ENCODE measurements at regions not wholly inside any gene's neighbourhood (a gene's known extent, or its start where the extent isn't known, plus 50 kb on each side); places are given as distances from the start of the nearest gene placed in this dataset.

DNA sequence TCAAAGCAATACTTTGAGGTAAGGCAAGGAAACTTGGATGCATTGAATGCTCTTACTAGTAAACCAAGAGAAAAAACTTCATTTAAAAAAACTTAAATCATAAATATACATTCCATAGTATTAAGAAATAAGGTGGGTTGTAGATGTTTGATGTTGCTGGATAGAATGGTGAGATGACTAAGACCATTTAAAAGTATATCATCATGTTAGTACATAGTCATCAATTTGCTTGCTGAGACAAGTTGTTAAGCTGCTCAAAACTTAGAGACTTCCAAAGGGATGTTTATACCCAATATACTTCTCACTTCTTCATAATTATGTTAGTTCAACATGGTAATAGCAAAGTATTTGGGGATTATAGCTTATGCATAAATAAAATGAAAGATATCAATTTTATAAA is 675.5 kb upstream of the MGAT4C start:
- Histone ChIP-seq H3K27me3 (replicated peaks in 2 of 5; ENCODE audit: control insufficient read depth in 4 of 5, insufficient read depth in 5 of 5, low read length in 4 of 5) (no peaks in the 10 kb centered on the region), H3K36me3 (ENCODE audit: control insufficient read depth in 4 of 4, insufficient read depth in 4 of 4, low read length in 3 of 4) (no peaks in the 10 kb centered on the region), H3K27ac (ENCODE audit: insufficient read depth in 1 of 2, low read depth in 1 of 2, low read length in 2 of 2, poor library complexity in 1 of 2, severe bottlenecking in 2 of 2) (no peak overlapping the region), H3K4me1 (ENCODE audit: control extremely low read depth in 1 of 4, control insufficient read depth in 4 of 4, insufficient read depth in 4 of 4, low read length in 3 of 4) (no peaks in the 10 kb centered on the region), H3K4me3 (ENCODE audit: control insufficient read depth in 1 of 7, extremely low read depth in 1 of 7, insufficient read depth in 4 of 7, low read depth in 2 of 7, low read length in 6 of 7) (no peak overlapping the region), H3K9me3 (ENCODE audit: control extremely low read depth in 1 of 5, control insufficient read depth in 4 of 5, insufficient read depth in 2 of 5, low read depth in 1 of 5, low read length in 4 of 5) (no peaks in the 10 kb centered on the region)
- CTCF ChIA-PET = no interaction called here
- POLR2A ChIA-PET = no interaction called here
- DNase-seq = no peak

DNA sequence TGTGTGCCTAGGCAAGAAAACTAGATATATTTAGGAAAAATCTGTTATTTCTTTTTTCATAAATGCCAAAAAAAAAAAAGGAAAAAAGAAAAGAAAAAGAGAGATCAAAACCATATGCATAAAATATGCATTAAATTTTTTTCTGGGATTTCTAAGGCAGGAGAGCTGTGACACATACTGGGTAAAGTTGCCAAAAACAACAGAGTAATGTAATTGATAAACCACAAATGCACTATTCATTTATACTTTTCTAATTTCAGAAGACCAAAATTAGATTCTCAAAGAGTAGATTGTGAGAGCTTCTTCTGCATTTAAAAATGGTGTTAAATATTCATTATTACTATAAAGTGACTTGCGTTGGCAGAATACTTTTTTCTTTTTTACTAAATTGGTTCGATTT is 673.8 kb upstream of the MGAT4C start:
- no peak overlapping the region for H3K27ac ChIP-seq (ENCODE audit: insufficient read depth in 1 of 2, low read depth in 1 of 2, low read length in 2 of 2, poor library complexity in 1 of 2, severe bottlenecking in 2 of 2)
- no peaks in the 10 kb centered on the region for H3K36me3 ChIP-seq (ENCODE audit: control insufficient read depth in 4 of 4, insufficient read depth in 4 of 4, low read length in 3 of 4)
- ChIA-PET CTCF (no interaction called here), POLR2A (no interaction called here)
- no peak for DNase-seq
- no peaks in the 10 kb centered on the region for H3K4me1 ChIP-seq (ENCODE audit: control extremely low read depth in 1 of 4, control insufficient read depth in 4 of 4, insufficient read depth in 4 of 4, low read length in 3 of 4)
- WGBS (ENCODE audit: insufficient coverage) = no CpG with 5 or more reads among the region's 2 CpGs
- no peak overlapping the region for H3K4me3 ChIP-seq (ENCODE audit: control insufficient read depth in 1 of 7, extremely low read depth in 1 of 7, insufficient read depth in 4 of 7, low read depth in 2 of 7, low read length in 6 of 7)
- no peaks in the 10 kb centered on the region for H3K27me3 ChIP-seq (replicated peaks in 2 of 5; ENCODE audit: control insufficient read depth in 4 of 5, insufficient read depth in 5 of 5, low read length in 4 of 5)
- H3K9me3 ChIP-seq (ENCODE audit: control extremely low read depth in 1 of 5, control insufficient read depth in 4 of 5, insufficient read depth in 2 of 5, low read depth in 1 of 5, low read length in 4 of 5) = no peaks in the 10 kb centered on the region

DNA sequence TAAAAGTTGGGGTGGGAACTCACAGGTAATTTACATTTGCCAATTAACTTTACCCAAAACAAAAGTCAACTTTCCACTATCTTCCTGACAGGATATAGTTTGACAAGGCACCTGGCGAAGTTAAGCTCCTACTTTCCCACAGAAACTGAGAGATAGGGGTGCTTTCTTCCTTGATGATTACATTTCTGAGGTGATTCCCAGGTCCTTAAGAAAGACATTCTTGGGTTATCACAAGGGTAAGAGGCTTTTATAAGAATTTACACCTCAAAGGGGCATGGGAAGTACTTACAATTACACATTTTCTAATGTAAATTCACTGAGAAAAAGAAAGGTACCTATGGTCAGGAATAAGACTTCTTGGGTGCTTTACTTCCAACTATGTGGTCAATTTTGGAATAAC is 660.9 kb upstream of the MGAT4C start:
- CTCF ChIA-PET = no interaction called here
- DNase-seq = no peak

DNA sequence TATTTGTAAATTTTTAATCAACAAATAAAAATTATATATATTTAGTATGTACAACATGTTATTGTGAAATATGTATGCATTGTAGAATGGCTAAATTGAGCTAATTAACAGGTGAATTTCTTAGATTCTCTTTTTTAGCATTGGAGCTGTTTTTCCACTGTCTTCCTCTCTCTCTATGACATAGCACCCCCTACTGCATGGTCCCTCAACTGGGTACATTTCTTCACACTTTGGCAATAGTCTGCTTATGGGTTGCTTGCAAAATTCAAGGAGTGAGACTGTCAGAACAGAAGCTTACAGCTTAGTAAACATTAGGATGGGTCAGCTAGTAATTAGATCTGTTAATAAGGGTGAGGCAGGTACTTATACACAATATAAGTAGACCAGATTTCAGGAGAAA is 658.5 kb upstream of the MGAT4C start:
- Histone ChIP-seq H3K36me3 (ENCODE audit: control insufficient read depth in 4 of 4, insufficient read depth in 4 of 4, low read length in 3 of 4) (no peaks in the 10 kb centered on the region), H3K4me3 (ENCODE audit: control insufficient read depth in 1 of 7, extremely low read depth in 1 of 7, insufficient read depth in 4 of 7, low read depth in 2 of 7, low read length in 6 of 7) (no peak overlapping the region), H3K9me3 (ENCODE audit: control extremely low read depth in 1 of 5, control insufficient read depth in 4 of 5, insufficient read depth in 2 of 5, low read depth in 1 of 5, low read length in 4 of 5) (no peaks in the 10 kb centered on the region), H3K4me1 (ENCODE audit: control extremely low read depth in 1 of 4, control insufficient read depth in 4 of 4, insufficient read depth in 4 of 4, low read length in 3 of 4) (no peaks in the 10 kb centered on the region), H3K27me3 (replicated peaks in 2 of 5; ENCODE audit: control insufficient read depth in 4 of 5, insufficient read depth in 5 of 5, low read length in 4 of 5) (no peaks in the 10 kb centered on the region), H3K27ac (ENCODE audit: insufficient read depth in 1 of 2, low read depth in 1 of 2, low read length in 2 of 2, poor library complexity in 1 of 2, severe bottlenecking in 2 of 2) (no peak overlapping the region)
- no peak for DNase-seq
- ChIA-PET POLR2A (no interaction called here), CTCF (no interaction called here)

More for the DNA sequence above, 660.9 kb upstream of the MGAT4C start:
- Histone ChIP-seq H3K27me3 (replicated peaks in 2 of 5; ENCODE audit: control insufficient read depth in 4 of 5, insufficient read depth in 5 of 5, low read length in 4 of 5) (no peaks in the 10 kb centered on the region), H3K9me3 (ENCODE audit: control extremely low read depth in 1 of 5, control insufficient read depth in 4 of 5, insufficient read depth in 2 of 5, low read depth in 1 of 5, low read length in 4 of 5) (no peaks in the 10 kb centered on the region), H3K36me3 (ENCODE audit: control insufficient read depth in 4 of 4, insufficient read depth in 4 of 4, low read length in 3 of 4) (no peaks in the 10 kb centered on the region), H3K4me3 (ENCODE audit: control insufficient read depth in 1 of 7, extremely low read depth in 1 of 7, insufficient read depth in 4 of 7, low read depth in 2 of 7, low read length in 6 of 7) (no peak overlapping the region), H3K27ac (ENCODE audit: insufficient read depth in 1 of 2, low read depth in 1 of 2, low read length in 2 of 2, poor library complexity in 1 of 2, severe bottlenecking in 2 of 2) (no peak overlapping the region), H3K4me1 (ENCODE audit: control extremely low read depth in 1 of 4, control insufficient read depth in 4 of 4, insufficient read depth in 4 of 4, low read length in 3 of 4) (no peaks in the 10 kb centered on the region)
- POLR2A ChIA-PET = no interaction called here
- no CpG with 5 or more reads among the region's 1 CpG for WGBS (ENCODE audit: insufficient coverage)

DNA sequence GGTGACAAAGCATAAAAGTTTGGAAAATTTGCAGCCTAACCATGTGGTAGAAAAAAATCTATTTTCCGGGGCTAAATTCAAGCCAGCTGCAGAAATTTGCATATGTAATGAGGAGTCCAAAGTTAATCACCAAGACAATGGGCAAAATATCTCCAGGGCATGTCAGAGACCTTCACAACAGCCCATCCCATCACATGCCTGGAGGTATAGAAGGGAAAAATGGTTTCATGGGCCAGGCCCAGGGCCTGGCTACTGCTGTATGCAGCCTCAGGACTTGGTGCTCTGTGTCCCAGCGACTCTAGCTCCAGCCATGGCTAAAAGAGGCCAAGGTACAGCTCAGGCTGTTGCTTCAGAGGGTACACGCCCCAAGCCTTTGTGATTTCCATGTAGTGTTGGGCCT is 655.8 kb upstream of the MGAT4C start:
- 96% methylated on average over 3 of the region's 3 CpGs for WGBS (ENCODE audit: insufficient coverage)
- ChIA-PET CTCF (no interaction called here), POLR2A (no interaction called here)
- no peaks in the 10 kb centered on the region for H3K36me3 ChIP-seq (ENCODE audit: control insufficient read depth in 4 of 4, insufficient read depth in 4 of 4, low read length in 3 of 4)
- H3K27me3 ChIP-seq (replicated peaks in 2 of 5; ENCODE audit: control insufficient read depth in 4 of 5, insufficient read depth in 5 of 5, low read length in 4 of 5) = no peaks in the 10 kb centered on the region
- DNase-seq = no peak
- no peak overlapping the region for H3K27ac ChIP-seq (ENCODE audit: insufficient read depth in 1 of 2, low read depth in 1 of 2, low read length in 2 of 2, poor library complexity in 1 of 2, severe bottlenecking in 2 of 2)
- H3K4me3 ChIP-seq (ENCODE audit: control insufficient read depth in 1 of 7, extremely low read depth in 1 of 7, insufficient read depth in 4 of 7, low read depth in 2 of 7, low read length in 6 of 7) = no peak overlapping the region
- no peaks in the 10 kb centered on the region for H3K9me3 ChIP-seq (ENCODE audit: control extremely low read depth in 1 of 5, control insufficient read depth in 4 of 5, insufficient read depth in 2 of 5, low read depth in 1 of 5, low read length in 4 of 5)
- H3K4me1 ChIP-seq (ENCODE audit: control extremely low read depth in 1 of 4, control insufficient read depth in 4 of 4, insufficient read depth in 4 of 4, low read length in 3 of 4) = no peaks in the 10 kb centered on the region

DNA sequence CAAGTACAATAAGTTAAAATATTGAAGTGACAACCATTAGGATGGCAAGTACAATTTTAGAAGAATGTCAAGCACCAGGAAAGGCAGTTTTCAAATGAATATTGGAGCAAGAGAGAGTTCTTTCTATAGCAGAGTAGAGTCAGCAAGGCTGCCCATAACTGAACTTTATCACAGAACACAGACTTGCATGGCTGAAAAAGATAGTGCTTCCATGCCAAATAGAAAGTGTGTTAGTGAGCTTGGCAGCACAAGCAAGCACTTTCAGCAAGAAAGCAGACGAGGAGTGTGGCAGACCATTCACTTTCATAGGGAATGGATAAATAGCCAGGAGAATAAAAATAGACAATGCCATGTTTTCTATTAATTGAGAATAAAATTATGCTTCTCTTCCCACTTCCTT is 647.0 kb upstream of the MGAT4C start:
- no peak overlapping the region for H3K4me3 ChIP-seq (ENCODE audit: control insufficient read depth in 1 of 7, extremely low read depth in 1 of 7, insufficient read depth in 4 of 7, low read depth in 2 of 7, low read length in 6 of 7)
- ChIA-PET CTCF (no interaction called here), POLR2A (no interaction called here)
- peak in 1 of 3 donors; percentile 0 for DNase-seq
- H3K4me1 ChIP-seq (ENCODE audit: control extremely low read depth in 1 of 4, control insufficient read depth in 4 of 4, insufficient read depth in 4 of 4, low read length in 3 of 4) = no peaks in the 10 kb centered on the region
- H3K27me3 ChIP-seq (replicated peaks in 2 of 5; ENCODE audit: control insufficient read depth in 4 of 5, insufficient read depth in 5 of 5, low read length in 4 of 5) = no peaks in the 10 kb centered on the region
- no peaks in the 10 kb centered on the region for H3K9me3 ChIP-seq (ENCODE audit: control extremely low read depth in 1 of 5, control insufficient read depth in 4 of 5, insufficient read depth in 2 of 5, low read depth in 1 of 5, low read length in 4 of 5)
- H3K36me3 ChIP-seq (ENCODE audit: control insufficient read depth in 4 of 4, insufficient read depth in 4 of 4, low read length in 3 of 4) = no peaks in the 10 kb centered on the region
- H3K27ac ChIP-seq (ENCODE audit: insufficient read depth in 1 of 2, low read depth in 1 of 2, low read length in 2 of 2, poor library complexity in 1 of 2, severe bottlenecking in 2 of 2) = no peak overlapping the region
- no CpG with 5 or more reads among the region's 1 CpG for WGBS (ENCODE audit: insufficient coverage)

DNA sequence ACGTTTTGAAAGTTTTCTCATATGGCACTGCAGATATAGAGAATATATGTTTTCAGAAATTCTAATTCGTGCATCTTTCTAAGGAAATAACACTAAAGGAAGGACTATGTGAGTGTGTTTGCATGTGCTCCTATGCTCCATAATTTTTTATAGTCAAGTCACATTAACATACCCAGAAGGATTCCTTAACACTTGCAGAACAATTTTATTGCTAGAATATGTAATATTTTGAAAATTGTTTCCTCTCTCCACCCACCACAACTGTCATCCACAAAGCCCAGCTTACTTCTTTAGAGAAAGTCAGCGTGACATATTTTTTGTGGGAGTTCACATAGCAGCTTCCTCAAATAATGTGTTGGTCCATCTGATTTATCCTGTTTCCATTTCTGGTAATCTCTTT is 604.6 kb upstream of the MGAT4C start:
- CTCF ChIA-PET = no interaction called here

DNA sequence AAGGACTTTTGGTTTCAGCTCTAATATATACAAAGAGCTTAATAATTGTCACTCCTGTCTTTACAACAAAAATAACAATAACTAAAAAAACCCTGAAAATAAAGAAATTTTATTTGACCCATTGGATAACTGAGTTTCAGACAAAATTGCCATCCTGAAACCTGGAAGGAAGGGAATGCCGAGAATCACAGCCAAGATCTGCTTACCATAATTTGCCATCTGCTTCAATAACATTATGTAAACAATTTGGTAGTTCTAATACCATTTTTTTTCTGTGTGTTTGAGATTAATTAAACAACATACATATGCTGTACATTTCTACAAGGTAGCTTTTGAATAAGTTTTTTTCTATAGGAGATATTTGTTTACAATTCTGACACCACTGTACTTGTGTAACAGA is 596.3 kb upstream of the MGAT4C start:
- Histone ChIP-seq H3K4me1 (ENCODE audit: control extremely low read depth in 1 of 4, control insufficient read depth in 4 of 4, insufficient read depth in 4 of 4, low read length in 3 of 4) (no peaks in the 10 kb centered on the region), H3K27me3 (replicated peaks in 2 of 5; ENCODE audit: control insufficient read depth in 4 of 5, insufficient read depth in 5 of 5, low read length in 4 of 5) (no peaks in the 10 kb centered on the region), H3K36me3 (ENCODE audit: control insufficient read depth in 4 of 4, insufficient read depth in 4 of 4, low read length in 3 of 4) (no peaks in the 10 kb centered on the region), H3K9me3 (ENCODE audit: control extremely low read depth in 1 of 5, control insufficient read depth in 4 of 5, insufficient read depth in 2 of 5, low read depth in 1 of 5, low read length in 4 of 5) (no peaks in the 10 kb centered on the region), H3K27ac (ENCODE audit: insufficient read depth in 1 of 2, low read depth in 1 of 2, low read length in 2 of 2, poor library complexity in 1 of 2, severe bottlenecking in 2 of 2) (no peak overlapping the region), H3K4me3 (ENCODE audit: control insufficient read depth in 1 of 7, extremely low read depth in 1 of 7, insufficient read depth in 4 of 7, low read depth in 2 of 7, low read length in 6 of 7) (no peak overlapping the region)
- ChIA-PET CTCF (no interaction called here), POLR2A (no interaction called here)
- DNase-seq = no peak
- no CpG with 5 or more reads among the region's 1 CpG for WGBS (ENCODE audit: insufficient coverage)

More for the DNA sequence above, 604.6 kb upstream of the MGAT4C start:
- Histone ChIP-seq H3K9me3 (ENCODE audit: control extremely low read depth in 1 of 5, control insufficient read depth in 4 of 5, insufficient read depth in 2 of 5, low read depth in 1 of 5, low read length in 4 of 5) (no peaks in the 10 kb centered on the region), H3K27me3 (replicated peaks in 2 of 5; ENCODE audit: control insufficient read depth in 4 of 5, insufficient read depth in 5 of 5, low read length in 4 of 5) (no peaks in the 10 kb centered on the region), H3K4me1 (ENCODE audit: control extremely low read depth in 1 of 4, control insufficient read depth in 4 of 4, insufficient read depth in 4 of 4, low read length in 3 of 4) (no peaks in the 10 kb centered on the region), H3K36me3 (ENCODE audit: control insufficient read depth in 4 of 4, insufficient read depth in 4 of 4, low read length in 3 of 4) (no peaks in the 10 kb centered on the region), H3K4me3 (ENCODE audit: control insufficient read depth in 1 of 7, extremely low read depth in 1 of 7, insufficient read depth in 4 of 7, low read depth in 2 of 7, low read length in 6 of 7) (no peak overlapping the region), H3K27ac (ENCODE audit: insufficient read depth in 1 of 2, low read depth in 1 of 2, low read length in 2 of 2, poor library complexity in 1 of 2, severe bottlenecking in 2 of 2) (no peak overlapping the region)
- POLR2A ChIA-PET = no interaction called here
- no peak for DNase-seq
- WGBS (ENCODE audit: insufficient coverage) = 80% methylated on average over 1 of the region's 3 CpGs

Measured in common myeloid progenitor, CD34-positive (primary cell).